ENCODE measurements at regions not wholly inside any gene's neighbourhood (a gene's known extent, or its start where the extent isn't known, plus 50 kb on each side); places are given as distances from the start of the nearest gene placed in this dataset.

GRCh38 chr5:93158841-93159240 is 422.2 kb downstream of the NR2F1-AS1 start:
- Histone ChIP-seq H3K36me3 (no peaks in the 10 kb centered on the region), H3K4me3 (no peak overlapping the region), H3K27me3 (no peaks in the 10 kb centered on the region), H3K4me1 (peaks cover 0 to 34% (median 23%) of the 10 kb centered on the region in 4 donors), H3K9me3 (no peaks in the 10 kb centered on the region), H3K27ac (no peak overlapping the region)
- DNase-seq = peak in 1 of 2 donors; percentile 47
- intact Hi-C loops (cut with DNase I; ENCODE audit: low total_unique reads) = no loop called here
- TF ChIP-seq CTCF (IDR thresholded peaks at IDR 0.05) = no peak

- no peak for DNase-seq
- no peak for TF ChIP-seq CTCF (IDR thresholded peaks at IDR 0.05)
- peaks cover 0 to 32% (median 5%) of the 10 kb centered on the region in 4 donors for H3K4me1 ChIP-seq
- no peaks in the 10 kb centered on the region for H3K27me3 ChIP-seq
- H3K36me3 ChIP-seq = no peaks in the 10 kb centered on the region
- intact Hi-C loops (cut with DNase I; ENCODE audit: low total_unique reads) = no loop called here
- no peaks in the 10 kb centered on the region for H3K9me3 ChIP-seq
- H3K27ac ChIP-seq = no peak overlapping the region
- no peak overlapping the region for H3K4me3 ChIP-seq
Observed at GRCh38 chr5:93156566-93156965, 424.5 kb downstream of the NR2F1-AS1 start.

- Histone ChIP-seq H3K27me3 (no peaks in the 10 kb centered on the region), H3K27ac (no peak overlapping the region), H3K4me1 (peaks cover 0 to 41% (median 9%) of the 10 kb centered on the region in 4 donors), H3K9me3 (no peaks in the 10 kb centered on the region), H3K4me3 (no peak overlapping the region), H3K36me3 (no peaks in the 10 kb centered on the region)
- intact Hi-C loops (cut with DNase I; ENCODE audit: low total_unique reads) = no loop called here
- TF ChIP-seq CTCF (IDR thresholded peaks at IDR 0.05) = no peak
- no peak for DNase-seq
Observed at GRCh38 chr5:93154535-93154934, 426.5 kb downstream of the NR2F1-AS1 start.

GRCh38 chr5:93153461-93153860 is 427.6 kb downstream of the NR2F1-AS1 start:
- no peak for TF ChIP-seq CTCF (IDR thresholded peaks at IDR 0.05)

GRCh38 chr5:93151896-93152295 is 429.1 kb downstream of the NR2F1-AS1 start:
- Histone ChIP-seq H3K36me3 (no peaks in the 10 kb centered on the region), H3K4me3 (no peak overlapping the region)
- TF ChIP-seq CTCF (IDR thresholded peaks at IDR 0.05) = no peak

More at GRCh38 chr5:93153461-93153860, 427.6 kb downstream of the NR2F1-AS1 start:
- no peak for DNase-seq
- H3K4me1 ChIP-seq = peaks cover 0 to 41% (median 9%) of the 10 kb centered on the region in 4 donors
- no peak overlapping the region for H3K4me3 ChIP-seq
- H3K27me3 ChIP-seq = no peaks in the 10 kb centered on the region
- no peaks in the 10 kb centered on the region for H3K36me3 ChIP-seq
- no peak overlapping the region for H3K27ac ChIP-seq
- H3K9me3 ChIP-seq = no peaks in the 10 kb centered on the region
- intact Hi-C loops (cut with DNase I; ENCODE audit: low total_unique reads) = no loop called here

GRCh38 chr5:93151121-93151520 is 429.9 kb downstream of the NR2F1-AS1 start:
- intact Hi-C loops (cut with DNase I; ENCODE audit: low total_unique reads) = no loop called here

More at GRCh38 chr5:93151896-93152295, 429.1 kb downstream of the NR2F1-AS1 start:
- H3K9me3 ChIP-seq = no peaks in the 10 kb centered on the region
- intact Hi-C loops (cut with DNase I; ENCODE audit: low total_unique reads) = no loop called here
- DNase-seq = no peak
- no peak overlapping the region for H3K27ac ChIP-seq
- no peaks in the 10 kb centered on the region for H3K27me3 ChIP-seq
- H3K4me1 ChIP-seq = peaks cover 0 to 41% (median 9%) of the 10 kb centered on the region in 4 donors

More at GRCh38 chr5:93151121-93151520, 429.9 kb downstream of the NR2F1-AS1 start:
- no peaks in the 10 kb centered on the region for H3K36me3 ChIP-seq
- peaks cover 0 to 44% (median 9%) of the 10 kb centered on the region in 4 donors for H3K4me1 ChIP-seq
- no peaks in the 10 kb centered on the region for H3K9me3 ChIP-seq
- DNase-seq = no peak
- no peak for TF ChIP-seq CTCF (IDR thresholded peaks at IDR 0.05)
- peak overlapping the region; percentile 7 to 45 for H3K27ac ChIP-seq
- H3K27me3 ChIP-seq = no peaks in the 10 kb centered on the region
- no peak overlapping the region for H3K4me3 ChIP-seq

Measured in tibial artery (tissue), 4 donors.